CD1c-positive myeloid dendritic cell (primary cell): ENCODE measurements at regions not wholly inside any gene's neighbourhood (a gene's known extent, or its start where the extent isn't known, plus 50 kb on each side); places are given as distances from the start of the nearest gene placed in this dataset.
"Not testable (repeated sequence)": the region's sequence is repeated elsewhere in the genome, so short reads cannot be mapped to it uniquely, and the experiment has no call there.

Experiments
- DNase-seq: peaks from one replicate; pipeline ENCODE4 v3.0.0-alpha.2; 2016; ENCODE audit errors: extremely low spot score

DNA sequence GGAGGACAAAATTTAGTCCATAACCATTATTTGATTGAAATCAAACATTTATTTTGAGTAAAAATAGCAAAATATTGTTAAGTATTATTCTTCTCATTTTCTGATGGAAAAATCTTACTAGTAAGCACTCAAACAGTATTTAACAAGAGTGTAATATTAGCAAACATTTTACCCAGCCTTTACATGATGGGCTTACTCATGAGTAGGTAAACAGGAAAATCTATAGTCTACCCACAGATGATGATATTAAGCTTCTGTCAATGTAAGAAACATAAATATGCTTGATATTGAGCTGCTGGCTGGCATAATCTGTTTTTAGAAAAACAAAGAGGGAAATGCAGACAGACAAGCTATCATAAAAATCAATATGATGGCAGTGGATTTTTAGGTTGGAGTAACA is 418.5 kb upstream of the COX7C start:
- no peak for DNase-seq

DNA sequence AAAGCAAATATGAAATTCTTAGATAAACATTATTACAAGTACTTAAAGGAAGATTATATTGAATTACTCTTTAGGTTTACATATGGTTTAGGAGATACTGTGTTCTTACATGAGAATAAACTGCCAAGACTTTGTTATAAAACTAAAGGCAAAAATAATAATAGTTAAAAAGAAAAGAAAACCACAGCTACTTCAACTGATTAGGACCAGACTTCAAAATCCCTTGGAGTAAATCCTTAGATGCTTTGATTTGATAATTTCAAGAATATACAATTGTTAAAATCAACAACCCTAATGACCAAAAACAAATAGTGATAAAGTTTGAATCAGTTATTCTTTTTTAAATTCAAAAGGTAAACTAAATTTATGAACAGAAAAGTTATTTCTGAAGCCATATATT is 389.6 kb upstream of the COX7C start:
- DNase-seq: no peak

DNA sequence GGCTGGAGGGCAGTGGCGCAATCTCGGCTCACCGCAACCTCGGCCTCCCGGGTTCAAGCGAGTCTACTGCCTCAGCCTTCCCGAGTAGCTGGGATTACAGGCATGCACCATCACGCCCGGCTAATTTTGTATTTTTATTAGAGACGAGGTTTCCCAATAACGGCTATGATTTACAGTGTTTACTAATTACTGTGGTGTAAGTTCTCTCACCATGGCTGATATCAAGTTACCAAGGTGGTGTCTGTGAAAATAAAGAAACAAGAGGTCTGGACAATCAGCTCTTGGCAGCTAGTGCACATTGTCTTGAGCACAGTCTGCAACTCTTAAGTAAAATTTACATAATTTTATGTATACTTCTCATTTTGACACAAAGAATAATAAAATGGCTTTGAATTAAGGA is 385.5 kb upstream of the COX7C start:
- DNase-seq: no peak

DNA sequence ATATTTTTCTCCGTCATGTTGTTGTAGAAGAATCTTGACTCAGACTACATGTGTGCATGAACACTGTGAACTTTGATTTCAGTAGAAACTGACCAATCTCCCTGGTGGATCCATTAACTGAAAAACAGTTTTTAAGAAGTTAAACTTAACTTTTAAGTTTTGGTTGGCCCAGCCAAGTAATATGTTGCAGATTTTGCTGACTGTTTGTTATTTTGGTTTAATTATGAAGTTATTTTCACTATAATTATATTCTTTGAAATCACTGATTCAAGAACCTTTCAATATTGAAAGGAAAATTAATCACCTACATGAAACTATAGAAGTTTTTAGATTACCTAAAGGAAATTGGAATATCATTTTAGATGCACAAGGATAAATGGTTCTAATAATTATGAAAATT is 373.6 kb upstream of the COX7C start:
- DNase-seq: no peak

DNA sequence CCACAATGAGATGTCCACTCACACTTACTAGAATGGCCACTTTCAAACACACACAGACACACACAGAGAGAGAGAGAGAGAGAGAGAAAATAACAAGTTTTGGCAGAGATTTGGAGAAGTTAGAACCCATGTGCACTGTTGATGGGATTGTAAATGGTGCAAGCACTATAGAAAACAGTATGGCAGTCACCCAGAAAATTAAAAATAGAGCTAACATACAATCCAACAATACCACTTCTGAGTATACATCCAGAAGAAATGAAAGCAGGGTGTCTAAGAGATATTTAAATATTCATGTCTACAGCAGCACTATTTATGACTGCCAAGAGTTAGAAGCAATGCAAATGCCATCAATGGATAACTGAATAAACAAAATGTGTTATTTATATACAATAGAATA is 359.9 kb upstream of the COX7C start:
- DNase-seq: no peak

DNA sequence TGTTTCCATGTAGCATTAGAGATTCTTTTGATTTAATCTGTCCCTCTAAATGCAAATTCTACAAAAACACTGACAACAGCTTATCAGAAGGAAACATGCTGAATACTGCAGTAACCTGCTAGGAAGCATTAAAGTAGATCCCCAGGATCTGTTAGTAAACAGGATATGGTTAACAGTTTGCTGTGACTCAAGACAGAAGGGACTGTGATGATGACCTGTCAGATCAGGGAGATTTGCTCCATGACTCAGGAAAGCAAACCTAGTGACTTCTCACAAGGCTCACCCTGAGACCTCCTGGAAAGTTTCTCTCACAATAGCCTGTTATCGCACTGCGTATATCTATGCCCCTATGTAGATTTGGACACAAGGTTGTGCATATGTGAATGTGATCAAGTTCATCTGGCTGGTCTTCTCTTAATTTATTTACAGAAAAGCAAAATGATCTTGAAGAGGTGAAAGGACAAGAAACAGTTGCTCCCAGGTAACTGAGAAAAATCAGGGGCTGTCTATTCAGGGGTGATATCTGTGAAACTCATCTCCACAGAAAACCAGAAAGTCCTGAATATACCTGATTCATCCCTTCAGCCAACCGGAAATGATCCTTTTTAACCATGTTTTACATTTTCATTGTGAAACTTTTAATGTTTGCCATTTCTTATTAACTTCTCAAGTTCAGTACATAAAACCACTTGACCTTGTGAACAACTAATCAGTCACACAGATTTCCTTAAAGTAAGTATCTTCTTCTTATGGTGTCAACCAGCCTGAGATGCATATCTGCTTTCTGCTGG is 333.1 kb upstream of the COX7C start:
- not testable (repeated sequence) for DNase-seq

DNA sequence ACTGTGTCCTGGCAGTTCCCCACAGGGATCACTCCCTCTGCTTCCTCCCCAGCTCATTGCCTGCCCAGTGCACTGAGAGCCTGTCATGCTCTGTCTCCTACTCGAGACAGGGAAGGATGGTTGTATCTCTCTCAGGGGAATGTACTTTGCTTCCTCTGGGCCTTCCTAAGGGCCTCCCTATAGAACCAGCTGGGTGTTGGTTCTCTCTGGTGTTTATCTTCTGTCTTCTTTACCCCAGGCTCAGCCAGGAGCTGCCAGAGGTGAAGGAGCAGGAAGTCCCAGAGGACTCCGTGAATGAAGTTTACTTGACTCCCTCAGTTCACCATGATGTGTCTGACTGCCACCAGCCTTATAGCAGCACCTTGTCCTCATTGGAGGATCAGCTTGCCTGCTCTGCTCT is 330.3 kb upstream of the COX7C start:
- DNase-seq: not testable (repeated sequence)

DNA sequence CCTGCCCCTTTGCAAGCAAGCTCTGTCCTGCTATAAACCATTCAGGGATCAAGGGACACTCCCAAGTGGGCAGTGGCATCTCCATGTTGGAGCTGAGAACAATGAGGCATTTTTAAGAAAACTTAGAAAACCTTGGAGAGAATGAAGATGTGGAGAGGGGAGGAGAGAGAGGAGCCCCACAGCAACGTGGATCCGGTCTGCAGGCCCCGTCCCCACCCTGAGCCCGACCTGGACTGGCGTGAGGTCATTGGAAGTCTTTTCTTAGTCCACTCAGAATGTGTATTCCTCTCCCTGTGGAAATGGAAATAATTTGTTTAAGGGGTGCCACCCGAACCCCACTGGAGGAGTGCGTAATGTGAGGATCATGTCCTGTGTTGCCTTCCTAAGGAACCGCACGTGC is 328.0 kb upstream of the COX7C start:
- not testable (repeated sequence) for DNase-seq

DNA sequence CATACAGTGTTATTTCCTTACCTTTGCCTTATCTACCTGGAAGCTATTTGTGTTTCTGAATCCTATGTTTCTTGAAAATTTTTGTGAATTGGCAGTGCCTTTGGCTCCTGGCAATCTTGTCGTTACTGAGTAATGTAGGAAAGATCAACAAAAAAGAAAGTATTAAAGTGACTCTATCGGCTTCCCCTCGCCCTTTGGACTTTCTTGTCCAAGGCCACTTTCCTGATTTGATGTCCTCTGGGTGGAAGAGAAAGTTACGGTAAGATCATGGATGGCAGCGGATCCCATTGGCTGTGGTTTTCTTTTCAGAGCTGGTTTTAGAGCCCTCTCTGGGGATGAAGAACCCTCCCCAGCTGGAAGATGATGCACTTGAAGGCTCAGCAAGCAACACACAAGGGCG is 324.9 kb upstream of the COX7C start:
- not testable (repeated sequence) for DNase-seq

DNA sequence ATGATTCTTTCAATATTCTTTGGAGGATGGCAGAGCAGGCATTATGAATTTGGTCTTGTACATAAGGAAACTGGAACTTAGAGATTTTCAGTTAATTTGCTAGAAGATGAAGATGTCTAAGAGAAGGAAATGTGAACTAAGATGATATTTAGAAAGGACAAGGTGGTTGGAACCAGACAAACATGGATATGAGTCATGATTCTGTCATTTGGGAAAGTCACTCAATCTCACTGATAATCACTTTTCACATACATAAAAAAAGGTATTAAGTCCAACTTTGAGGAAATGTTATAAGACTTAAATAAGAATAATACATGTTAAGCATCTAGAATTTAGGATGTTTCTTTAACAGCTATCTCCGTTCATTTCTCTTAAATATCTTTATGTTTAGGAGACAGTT is 315.1 kb upstream of the COX7C start:
- DNase-seq: not testable (repeated sequence)

DNA sequence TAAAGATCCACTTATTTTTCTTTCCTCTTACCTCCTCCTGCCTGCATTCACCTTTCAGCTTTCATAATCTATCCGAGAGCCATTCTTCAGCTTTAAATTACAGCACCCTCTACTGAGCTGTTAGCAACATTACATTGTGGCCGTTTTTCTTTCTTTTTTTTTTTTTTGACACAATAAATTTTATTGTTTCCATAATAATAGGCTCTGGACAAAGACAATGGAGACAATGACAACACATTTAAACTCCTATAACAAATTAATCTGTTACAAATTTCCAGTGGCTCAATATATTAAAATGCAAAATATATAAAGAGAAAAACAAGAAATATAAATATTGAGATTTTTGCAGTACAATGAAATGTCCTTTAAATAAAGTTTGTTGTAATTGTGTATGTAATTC is 312.7 kb upstream of the COX7C start:
- not testable (repeated sequence) for DNase-seq

DNA sequence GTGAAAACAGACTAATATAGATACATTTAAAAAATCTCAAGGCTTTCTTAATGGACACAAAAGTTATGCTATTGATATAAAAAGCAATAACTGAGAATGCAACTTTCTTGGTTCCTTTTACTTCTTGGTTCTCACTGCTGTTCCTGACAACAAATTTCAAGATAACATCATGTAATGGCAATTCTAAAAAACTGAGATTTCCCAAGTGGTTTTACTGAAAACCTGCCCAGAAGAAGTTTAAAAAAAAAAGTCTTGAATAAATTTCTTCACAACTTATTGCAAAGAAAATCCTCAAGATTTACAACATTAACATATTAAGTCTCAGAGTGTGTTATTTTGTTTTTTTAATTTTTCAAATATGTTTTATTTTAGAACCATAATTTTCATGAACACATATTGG is 302.8 kb upstream of the COX7C start:
- DNase-seq: no peak

DNA sequence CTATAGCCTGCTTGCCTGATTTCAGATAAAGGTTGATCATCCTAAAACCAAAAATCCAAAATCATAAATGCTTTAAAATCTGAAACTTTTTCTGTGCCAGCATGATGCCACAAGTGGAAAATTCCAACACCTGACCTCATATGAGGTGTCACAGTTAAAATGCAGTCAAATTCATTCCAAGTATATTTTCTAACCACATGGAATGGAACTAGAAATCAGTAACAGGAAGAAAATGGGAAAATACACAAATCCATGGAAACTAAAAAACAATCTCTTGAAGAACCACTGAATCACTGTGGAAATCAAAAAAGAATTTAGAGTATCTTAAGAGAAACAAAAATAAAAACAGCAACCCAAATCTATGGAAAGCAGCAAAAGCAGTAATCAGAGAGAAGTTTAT is 297.5 kb upstream of the COX7C start:
- no peak for DNase-seq

DNA sequence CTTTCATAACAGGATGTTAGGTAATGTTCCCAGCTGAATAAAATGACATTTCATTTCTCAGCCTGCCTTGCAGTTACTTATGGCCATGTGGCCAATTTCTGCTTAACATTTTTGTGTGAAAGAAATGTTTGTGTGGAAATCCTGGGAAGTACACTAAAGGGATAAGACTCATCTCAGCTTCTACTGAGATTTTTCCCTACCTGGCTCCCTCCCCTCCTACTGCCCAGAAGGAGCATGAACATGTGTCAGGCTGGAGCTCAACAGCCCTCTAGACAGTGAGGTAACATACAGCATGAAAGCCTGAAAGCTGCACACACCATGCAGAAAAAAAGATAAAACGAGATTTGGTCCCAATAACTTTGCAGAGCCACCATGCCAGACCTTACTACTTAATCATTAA is 288.4 kb upstream of the COX7C start:
- DNase-seq: no peak

DNA sequence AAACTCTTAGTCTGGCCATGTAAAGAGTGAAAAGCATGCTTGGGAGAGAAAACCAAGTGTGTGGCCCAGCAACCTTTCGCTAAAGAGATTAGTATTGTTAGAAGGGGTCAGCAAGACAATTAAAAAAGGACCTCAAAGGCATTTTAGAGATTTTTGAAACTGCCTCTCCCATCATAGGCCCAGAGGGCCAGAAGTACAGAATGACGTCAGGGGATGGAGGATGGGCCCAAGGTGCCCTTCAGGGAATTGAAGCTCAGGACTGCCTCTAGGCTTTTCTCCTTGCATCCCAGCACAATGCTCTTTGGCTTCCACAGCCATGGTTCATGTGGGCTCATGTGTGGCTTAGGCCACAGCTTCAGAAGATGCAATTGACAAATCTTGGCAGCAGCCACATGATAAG is 287.0 kb upstream of the COX7C start:
- DNase-seq: no peak

DNA sequence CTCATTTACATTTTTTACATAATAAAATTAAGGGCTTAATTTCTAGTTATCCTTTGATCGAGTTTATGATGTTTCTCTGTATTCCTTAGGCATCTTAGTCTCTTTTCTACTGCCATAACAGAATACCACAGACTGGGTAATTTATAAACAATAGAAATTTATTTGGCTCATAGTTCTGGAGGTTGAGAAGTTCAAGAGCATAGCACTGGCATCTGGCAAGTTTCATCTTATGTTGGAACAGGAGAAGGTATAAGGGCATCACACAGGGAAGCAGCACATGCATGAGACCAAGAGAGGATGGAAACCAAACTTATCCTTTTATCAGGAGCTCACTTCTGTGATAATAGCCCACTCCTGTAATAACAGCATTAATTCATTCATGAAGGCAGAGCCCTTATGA is 284.9 kb upstream of the COX7C start:
- DNase-seq: no peak

DNA sequence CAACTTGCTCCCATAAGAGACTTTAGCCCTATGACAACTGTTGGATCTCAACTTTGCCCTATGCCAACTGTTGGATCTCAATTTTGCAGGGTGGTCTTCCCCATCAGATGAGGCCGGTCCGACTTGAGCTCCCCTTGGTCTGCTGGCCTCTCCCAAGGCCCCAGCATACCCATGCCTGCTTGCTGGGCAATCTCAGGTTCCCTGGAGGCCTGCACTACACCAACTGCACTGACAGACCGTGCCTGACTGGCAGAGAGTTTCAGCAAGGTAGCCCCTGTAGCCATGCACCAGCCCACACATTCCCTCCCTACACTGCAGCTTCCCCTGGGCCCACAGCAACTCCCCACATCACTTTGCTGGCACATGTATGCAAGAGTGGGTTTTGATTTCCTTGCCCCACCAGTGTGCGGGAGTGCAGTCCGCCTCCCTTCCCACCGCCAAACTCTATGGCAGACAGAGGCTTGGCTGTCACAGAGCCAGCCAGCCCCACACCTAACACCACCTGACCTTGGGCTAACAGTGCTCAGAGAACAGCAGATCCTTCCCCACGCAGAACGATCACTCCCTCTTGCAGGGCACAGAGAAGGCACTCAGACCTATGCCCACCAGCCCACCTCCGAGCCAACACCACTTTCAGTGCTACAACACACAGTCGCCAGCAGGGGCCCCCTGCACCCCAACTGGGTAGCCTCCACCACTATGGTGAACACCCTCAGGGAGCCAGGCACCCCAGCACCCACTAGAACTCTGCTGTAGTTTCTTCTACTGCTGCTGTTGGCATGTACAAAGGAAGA is 279.9 kb upstream of the COX7C start:
- DNase-seq: no peak

DNA sequence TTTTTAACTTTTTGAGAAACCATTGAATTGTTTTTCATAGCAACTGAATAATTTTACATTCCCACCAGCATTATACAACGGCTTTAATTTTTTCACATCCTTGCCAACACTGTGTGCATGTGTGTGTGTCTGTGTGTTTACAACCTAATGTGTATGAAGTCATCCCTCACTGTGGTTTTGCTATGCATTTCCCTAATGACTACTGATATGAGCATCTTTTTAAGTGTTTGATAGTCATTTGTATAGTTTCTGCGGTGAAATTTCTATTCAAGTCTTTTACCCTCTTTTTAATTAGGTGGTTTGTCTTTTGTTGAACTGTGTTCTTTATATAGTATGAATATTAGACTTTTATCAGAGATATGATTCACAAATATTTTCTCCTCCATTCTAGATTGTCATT is 263.1 kb upstream of the COX7C start:
- no peak for DNase-seq

DNA sequence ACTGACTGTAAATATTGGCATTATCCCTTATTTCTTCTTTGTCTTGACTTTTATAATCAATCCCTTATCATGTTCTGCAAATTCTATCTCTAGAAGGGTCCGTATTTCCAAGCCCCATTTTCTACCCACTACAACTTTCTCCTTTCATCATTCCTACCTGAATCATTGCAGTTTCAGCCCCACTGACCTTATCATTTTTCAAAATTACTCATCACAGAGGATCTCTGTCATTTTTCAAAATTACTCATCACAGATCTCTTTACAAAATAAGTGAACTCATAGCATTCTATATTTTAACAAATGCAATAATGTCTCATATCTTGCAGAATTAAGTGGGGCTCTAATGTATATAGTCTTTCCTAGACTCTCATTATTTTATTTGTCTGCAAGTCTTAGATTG is 256.9 kb upstream of the COX7C start:
- DNase-seq: no peak

DNA sequence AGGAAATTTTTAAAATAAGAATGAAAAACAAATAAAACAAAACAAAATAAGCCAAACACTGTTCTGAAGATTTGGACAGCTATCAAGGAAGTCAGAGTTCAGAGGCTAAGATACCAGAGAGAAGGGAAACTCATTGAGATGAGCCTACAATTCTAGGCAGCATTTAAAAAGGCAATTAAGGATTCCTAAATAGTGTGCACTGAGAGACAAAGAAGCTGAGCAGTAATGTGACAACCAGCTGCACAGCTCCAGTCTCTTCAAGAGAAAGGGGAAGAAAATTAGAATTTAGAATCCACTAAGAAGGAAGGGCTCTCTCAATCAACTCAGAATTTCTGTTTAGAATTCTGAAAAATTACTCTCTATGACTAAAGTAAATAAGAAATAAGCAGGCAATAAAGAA is 246.7 kb upstream of the COX7C start:
- DNase-seq: no peak

DNA sequence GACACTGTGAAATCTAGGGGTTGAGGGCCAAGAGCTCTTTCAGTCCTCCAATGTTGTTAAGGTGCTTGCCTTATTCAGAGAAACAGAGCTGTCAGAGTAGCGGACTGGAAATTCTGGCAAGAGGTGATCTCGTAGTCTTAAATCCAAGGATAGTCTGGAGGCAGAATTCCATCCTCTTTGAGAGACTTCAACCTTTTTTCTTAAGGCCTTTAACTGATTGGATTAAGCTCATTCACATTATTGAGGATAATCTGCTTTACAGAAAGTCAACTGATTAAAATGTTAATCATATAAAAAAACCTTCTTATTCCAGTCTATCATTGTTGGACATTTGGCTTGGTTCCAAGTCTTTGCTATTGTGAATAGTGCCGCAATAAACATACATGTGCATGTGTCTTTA is 243.1 kb upstream of the COX7C start:
- no peak for DNase-seq

DNA sequence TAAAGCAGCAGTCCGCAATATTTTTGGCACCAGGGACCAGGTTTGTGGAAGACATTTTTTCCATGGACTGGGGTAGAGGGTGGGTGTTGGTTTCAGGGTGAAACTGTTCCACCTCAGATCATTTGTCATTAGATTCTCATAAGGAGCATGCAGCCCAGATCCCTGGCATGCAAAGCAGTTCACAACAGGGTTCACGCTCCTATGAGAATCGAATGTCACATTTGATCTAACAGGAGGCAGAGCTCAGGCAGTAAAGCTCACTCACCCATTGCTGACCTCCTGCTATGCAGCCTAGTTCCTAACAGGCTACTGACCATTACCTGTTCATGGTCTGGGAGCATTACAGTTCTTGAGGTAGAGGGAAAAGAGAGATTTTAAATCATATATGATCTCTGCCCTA is 241.5 kb upstream of the COX7C start:
- DNase-seq: no peak

DNA sequence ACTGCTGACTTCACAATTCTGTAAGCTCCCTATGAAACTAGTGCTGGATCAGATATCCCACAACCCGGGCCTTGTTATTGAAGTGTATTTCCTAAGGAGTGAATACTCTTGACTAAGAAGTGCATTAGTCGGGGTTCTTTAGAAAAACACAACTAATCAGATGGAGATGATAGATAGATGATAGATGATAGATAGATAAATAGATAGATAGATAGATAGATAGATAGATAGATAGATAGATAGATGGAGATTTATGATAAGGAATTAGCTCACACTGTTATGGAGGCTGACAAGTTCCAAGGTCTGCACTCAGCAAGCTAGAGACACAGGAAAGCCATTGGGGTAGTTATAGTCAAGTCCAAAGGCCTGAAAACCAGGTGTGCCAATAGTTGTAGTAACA is 214.6 kb upstream of the COX7C start:
- no peak for DNase-seq
